ENCODE measurements at regions not wholly inside any gene's neighbourhood (a gene's known extent, or its start where the extent isn't known, plus 50 kb on each side); places are given as distances from the start of the nearest gene placed in this dataset.

- Histone ChIP-seq H3K9me3 (replicated peaks in 1 of 11) (no peaks in the 10 kb centered on the region), H3K4me2 (no peak overlapping the region), H3K27ac (no peak overlapping the region), H3K27me3 (no peaks in the 10 kb centered on the region), H3K36me3 (no peaks in the 10 kb centered on the region), H3K4me3 (no peak overlapping the region), H4K20me1 (no peaks in the 10 kb centered on the region), H3K4me1 (peaks cover 0 to 4% (median 0%) of the 10 kb centered on the region in 10 experiments; a peak in 1 of 20 replicates), H3K9ac (no peak overlapping the region)
- TF ChIP-seq Cebpa-rat (IDR thresholded peaks at IDR 0.05), result no peak
Observed at GRCh38 chr5:5637173-5637572, 214.7 kb downstream of the ICE1 start.

- Histone ChIP-seq H3K4me1 (peaks cover 0 to 4% (median 0%) of the 10 kb centered on the region in 10 experiments; a peak in 3 of 20 replicates), H3K36me3 (no peaks in the 10 kb centered on the region), H3K9me3 (replicated peaks in 1 of 11) (no peaks in the 10 kb centered on the region), H3K27ac (no peak overlapping the region), H4K20me1 (no peaks in the 10 kb centered on the region), H3K4me2 (no peak overlapping the region), H3K9ac (no peak overlapping the region), H3K27me3 (no peaks in the 10 kb centered on the region), H3K4me3 (no peak overlapping the region)
- TF ChIP-seq Cebpa-rat (IDR thresholded peaks at IDR 0.05), result no peak
Observed at GRCh38 chr5:5634817-5635216, 212.3 kb downstream of the ICE1 start.

GRCh38 chr5:5633579-5633978, 211.1 kb downstream of the ICE1 start:
- no peak for TF ChIP-seq Cebpa-rat (IDR thresholded peaks at IDR 0.05)
- no peak overlapping the region for H3K4me3 ChIP-seq
- no peak overlapping the region for H3K4me2 ChIP-seq
- no peak overlapping the region for H3K27ac ChIP-seq
- H3K9me3 ChIP-seq (replicated peaks in 1 of 11), result no peaks in the 10 kb centered on the region
- no peak overlapping the region for H3K9ac ChIP-seq
- H3K36me3 ChIP-seq, result no peaks in the 10 kb centered on the region
- peaks cover 0 to 8% (median 0%) of the 10 kb centered on the region in 10 experiments; a peak in 3 of 20 replicates for H3K4me1 ChIP-seq
- H4K20me1 ChIP-seq, result no peaks in the 10 kb centered on the region
- H3K27me3 ChIP-seq, result no peaks in the 10 kb centered on the region

- H3K27ac ChIP-seq, result no peak overlapping the region
- H3K4me1 ChIP-seq, result peaks cover 0 to 8% (median 0%) of the 10 kb centered on the region in 10 experiments; a peak in 3 of 20 replicates
- no peak overlapping the region for H3K9ac ChIP-seq
- H3K27me3 ChIP-seq, result no peaks in the 10 kb centered on the region
- no peak overlapping the region for H3K4me2 ChIP-seq
- H3K4me3 ChIP-seq, result no peak overlapping the region
- no peaks in the 10 kb centered on the region for H3K36me3 ChIP-seq
- H3K9me3 ChIP-seq (replicated peaks in 1 of 11), result no peaks in the 10 kb centered on the region
- no peak for TF ChIP-seq Cebpa-rat (IDR thresholded peaks at IDR 0.05)
- no peaks in the 10 kb centered on the region for H4K20me1 ChIP-seq
Observed at GRCh38 chr5:5632678-5633077, 210.2 kb downstream of the ICE1 start.

GRCh38 chr5:5629607-5629978, 207.1 kb downstream of the ICE1 start:
- H3K9me3 ChIP-seq (replicated peaks in 1 of 11), result peaks cover under 1 to 12% (median 6%) of the 10 kb centered on the region in 11 experiments; a peak in 17 of 22 replicates
- H3K4me2 ChIP-seq, result no peak overlapping the region
- H3K4me3 ChIP-seq, result no peak overlapping the region
- no peak overlapping the region for H3K9ac ChIP-seq
- peaks cover 0 to 8% (median 0%) of the 10 kb centered on the region in 10 experiments; a peak in 2 of 20 replicates for H3K4me1 ChIP-seq
- no peak overlapping the region for H3K27ac ChIP-seq
- H4K20me1 ChIP-seq, result no peaks in the 10 kb centered on the region
- no peaks in the 10 kb centered on the region for H3K27me3 ChIP-seq
- TF ChIP-seq Cebpa-rat (IDR thresholded peaks at IDR 0.05), result no peak
- H3K36me3 ChIP-seq, result no peaks in the 10 kb centered on the region

GRCh38 chr5:5628866-5629606, 206.6 kb downstream of the ICE1 start:
- no peaks in the 10 kb centered on the region for H3K27me3 ChIP-seq

GRCh38 chr5:5626412-5626811, 203.9 kb downstream of the ICE1 start:
- Histone ChIP-seq H3K9me3 (replicated peaks in 1 of 11) (peaks cover 29 to 43% (median 37%) of the 10 kb centered on the region in 11 experiments), H3K27me3 (no peaks in the 10 kb centered on the region), H4K20me1 (no peaks in the 10 kb centered on the region), H3K27ac (no peak overlapping the region), H3K36me3 (peaks cover 0 to 6% (median 0%) of the 10 kb centered on the region in 11 experiments; a peak in 3 of 22 replicates), H3K4me1 (peaks cover 0 to 8% (median 0%) of the 10 kb centered on the region in 10 experiments; a peak in 2 of 20 replicates), H3K4me2 (no peak overlapping the region), H3K4me3 (no peak overlapping the region), H3K9ac (no peak overlapping the region)
- no peak for TF ChIP-seq Cebpa-rat (IDR thresholded peaks at IDR 0.05)

More at GRCh38 chr5:5628866-5629606, 206.6 kb downstream of the ICE1 start:
- H3K27ac ChIP-seq, result no peak overlapping the region
- no peaks in the 10 kb centered on the region for H4K20me1 ChIP-seq
- H3K36me3 ChIP-seq, result no peaks in the 10 kb centered on the region
- peaks cover 0 to 8% (median 0%) of the 10 kb centered on the region in 10 experiments; a peak in 2 of 20 replicates for H3K4me1 ChIP-seq
- no peak overlapping the region for H3K4me2 ChIP-seq
- no peak overlapping the region for H3K9ac ChIP-seq
- no peak for TF ChIP-seq Cebpa-rat (IDR thresholded peaks at IDR 0.05)
- H3K9me3 ChIP-seq (replicated peaks in 1 of 11), result peaks cover 6 to 17% (median 11%) of the 10 kb centered on the region in 11 experiments
- no peak overlapping the region for H3K4me3 ChIP-seq

GRCh38 chr5:5625491-5625890, 203.0 kb downstream of the ICE1 start:
- H4K20me1 ChIP-seq, result no peaks in the 10 kb centered on the region
- no peak overlapping the region for H3K27ac ChIP-seq
- TF ChIP-seq Cebpa-rat (IDR thresholded peaks at IDR 0.05), result no peak
- H3K4me3 ChIP-seq, result no peak overlapping the region
- H3K9ac ChIP-seq, result no peak overlapping the region
- H3K27me3 ChIP-seq, result no peaks in the 10 kb centered on the region
- H3K4me1 ChIP-seq, result peaks cover 0 to 8% (median 0%) of the 10 kb centered on the region in 10 experiments; a peak in 2 of 20 replicates
- H3K36me3 ChIP-seq, result peaks cover 0 to 6% (median 0%) of the 10 kb centered on the region in 11 experiments; a peak in 3 of 22 replicates
- H3K9me3 ChIP-seq (replicated peaks in 1 of 11), result peaks cover 29 to 46% (median 39%) of the 10 kb centered on the region in 11 experiments
- H3K4me2 ChIP-seq, result no peak overlapping the region

- H3K9ac ChIP-seq, result no peak overlapping the region
- no peak overlapping the region; a peak in 1 of 20 replicates for H3K4me3 ChIP-seq
- TF ChIP-seq Cebpa-rat (IDR thresholded peaks at IDR 0.05), result no peak
- H3K9me3 ChIP-seq (replicated peaks in 1 of 11), result peaks cover 29 to 46% (median 39%) of the 10 kb centered on the region in 11 experiments
- H3K4me2 ChIP-seq, result no peak overlapping the region
- no peak overlapping the region for H3K27ac ChIP-seq
- no peaks in the 10 kb centered on the region for H4K20me1 ChIP-seq
- peaks cover 0 to 6% (median 0%) of the 10 kb centered on the region in 11 experiments; a peak in 3 of 22 replicates for H3K36me3 ChIP-seq
- H3K4me1 ChIP-seq, result no peaks in the 10 kb centered on the region
- H3K27me3 ChIP-seq, result no peaks in the 10 kb centered on the region
Observed at GRCh38 chr5:5623397-5623796, 200.9 kb downstream of the ICE1 start.

All from BLaER1 treated with 17β-estradiol and CSF1 and Interleukin-3, amounts not matched to agents 10 nM and 100 nM (cell line).